ENCODE measurements at regions not wholly inside any gene's neighbourhood (a gene's known extent, or its start where the extent isn't known, plus 50 kb on each side); places are given as distances from the start of the nearest gene placed in this dataset.

- DNase-seq (ENCODE audit: low read depth in 2 of 2): no peak
Measured at GRCh38 chr10:57023626-57024025, 662.6 kb upstream of the ZWINT start.

GRCh38 chr10:57018452-57018851 is 657.4 kb upstream of the ZWINT start:
- no peak for DNase-seq (ENCODE audit: low read depth in 2 of 2)

DNA sequence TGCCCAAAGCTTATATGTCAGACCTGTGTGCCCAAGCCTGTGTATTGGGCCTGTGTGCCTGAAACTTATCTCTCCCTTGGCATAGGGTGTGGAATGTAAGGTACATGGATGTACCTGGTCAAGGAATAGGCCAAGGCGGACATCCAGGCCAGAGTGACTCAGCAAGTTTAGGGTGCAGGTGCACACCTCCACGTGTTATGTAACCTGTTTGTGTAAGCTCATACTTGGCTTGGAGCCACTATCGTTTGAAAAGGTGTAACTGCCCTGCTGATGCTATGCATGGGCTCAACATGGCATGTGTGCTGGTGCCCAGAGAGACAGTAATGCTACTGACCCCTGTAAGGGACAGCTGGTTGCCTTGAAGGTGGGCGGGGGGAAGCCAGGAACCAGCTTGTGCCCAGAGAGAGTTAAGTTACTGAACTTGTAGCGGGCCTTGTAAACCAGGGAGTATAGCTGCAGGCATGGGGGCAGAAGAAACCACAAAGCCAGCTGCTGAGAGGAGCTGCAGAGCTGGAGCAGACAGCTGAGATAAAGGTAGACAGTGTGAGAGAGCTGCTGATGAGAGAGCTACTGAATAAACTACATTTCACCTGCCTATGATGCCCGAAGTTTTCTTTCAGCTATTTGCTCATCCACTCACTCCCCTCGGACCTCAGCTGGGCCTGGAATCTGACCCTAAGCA is 656.4 kb upstream of the ZWINT start:
- no peak for DNase-seq (ENCODE audit: low read depth in 2 of 2)

GRCh38 chr10:57015595-57016318 is 654.7 kb upstream of the ZWINT start:
- no peak for DNase-seq (ENCODE audit: low read depth in 2 of 2)

DNA sequence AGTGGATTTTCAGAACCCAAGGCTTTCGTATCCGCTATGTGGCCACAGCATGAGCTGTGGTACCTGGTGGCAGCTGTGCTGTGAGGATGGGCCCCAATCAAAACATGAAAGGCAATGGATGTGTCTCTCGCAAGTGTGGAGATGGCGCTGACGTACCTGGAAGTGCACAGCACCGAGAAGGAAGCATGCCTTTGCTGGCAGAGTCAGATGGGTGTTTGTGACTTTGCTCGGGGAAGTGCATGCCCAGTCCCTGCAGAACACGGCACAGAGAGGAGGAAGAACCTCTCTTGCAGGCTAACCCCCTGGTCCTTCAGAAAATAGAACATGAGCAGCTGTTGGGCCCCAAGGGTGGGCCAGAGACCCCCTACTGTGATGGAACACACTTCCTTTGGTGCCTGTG is 654.1 kb upstream of the ZWINT start:
- DNase-seq (ENCODE audit: low read depth in 2 of 2): no peak

GRCh38 chr10:57014758-57015157 is 653.7 kb upstream of the ZWINT start:
- no peak for DNase-seq (ENCODE audit: low read depth in 2 of 2)

- DNase-seq (ENCODE audit: low read depth in 2 of 2): no peak
Measured at GRCh38 chr10:57008189-57008588, 647.1 kb upstream of the ZWINT start.

DNA sequence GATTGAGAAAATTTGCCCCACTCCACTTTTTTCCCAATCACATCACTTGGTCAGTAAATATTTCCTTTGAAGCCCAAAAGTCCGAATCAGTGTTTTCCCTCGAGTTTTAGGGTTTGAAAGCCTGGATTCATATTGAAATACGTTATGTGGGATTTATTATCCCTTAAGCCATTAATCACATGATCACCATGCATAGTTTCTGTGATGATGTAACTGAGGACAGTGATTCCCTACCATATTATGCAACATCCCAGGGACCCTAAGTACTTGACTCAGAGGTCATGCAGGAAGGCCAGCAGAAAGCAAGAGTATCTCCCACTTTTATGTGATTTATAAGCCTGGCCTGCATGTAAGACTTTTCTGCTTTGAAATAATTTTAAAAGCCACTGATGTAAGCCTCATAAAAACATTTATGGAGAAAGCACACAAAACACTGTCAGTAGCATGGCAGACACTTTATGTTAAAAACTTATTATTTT is 630.6 kb upstream of the ZWINT start:
- DNase-seq (ENCODE audit: low read depth in 2 of 2): no peak

- DNase-seq (ENCODE audit: low read depth in 2 of 2): no peak
Measured at GRCh38 chr10:56975513-56975912, 614.5 kb upstream of the ZWINT start.

GRCh38 chr10:56973766-56974165 is 612.7 kb upstream of the ZWINT start:
- no peak for DNase-seq (ENCODE audit: low read depth in 2 of 2)

DNA sequence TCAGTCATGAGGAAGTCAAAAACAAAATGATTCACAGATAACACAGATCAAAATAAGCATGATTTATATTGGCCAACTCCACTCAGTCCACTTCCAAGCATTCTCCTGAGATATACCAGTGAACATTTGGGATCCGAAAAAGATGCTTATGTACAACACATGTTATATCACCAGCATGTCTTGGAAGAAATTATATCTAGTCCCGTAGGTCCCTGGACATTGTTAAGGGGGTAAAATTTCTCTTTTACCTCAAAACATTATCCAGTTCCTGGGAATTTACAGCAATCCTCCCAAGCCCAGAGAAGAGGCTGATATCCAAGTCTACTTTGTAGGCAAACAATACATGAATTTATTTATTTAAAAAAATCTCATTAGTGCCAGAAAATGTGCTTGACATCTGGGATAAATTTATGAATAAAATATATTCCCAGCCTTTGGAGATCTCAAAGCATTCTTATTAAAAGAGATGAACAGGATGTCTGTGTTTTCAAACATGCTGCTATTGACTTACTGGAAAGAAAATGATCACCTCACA is 582.2 kb upstream of the ZWINT start:
- DNase-seq (ENCODE audit: low read depth in 2 of 2): no peak

DNA sequence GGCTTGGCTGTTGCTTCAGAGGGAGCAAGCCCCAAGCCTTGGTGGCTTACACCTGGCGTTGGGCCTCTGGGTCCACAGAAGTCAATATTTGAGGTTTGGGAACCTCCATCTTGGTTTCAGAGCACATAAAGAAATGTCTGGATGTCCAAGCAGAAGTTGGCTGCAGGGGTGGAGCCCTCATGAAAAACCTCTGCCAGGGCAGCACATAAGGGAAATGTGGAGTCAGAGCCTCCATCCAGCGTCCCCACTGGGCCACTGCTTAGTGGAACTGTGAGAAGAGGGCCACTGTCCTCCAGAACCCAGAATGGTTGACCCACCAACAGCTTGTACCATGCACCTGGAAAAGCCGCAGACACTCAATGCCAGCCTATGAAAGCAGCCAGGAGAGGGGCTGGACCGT is 573.5 kb upstream of the ZWINT start:
- no peak for DNase-seq (ENCODE audit: low read depth in 2 of 2)

DNA sequence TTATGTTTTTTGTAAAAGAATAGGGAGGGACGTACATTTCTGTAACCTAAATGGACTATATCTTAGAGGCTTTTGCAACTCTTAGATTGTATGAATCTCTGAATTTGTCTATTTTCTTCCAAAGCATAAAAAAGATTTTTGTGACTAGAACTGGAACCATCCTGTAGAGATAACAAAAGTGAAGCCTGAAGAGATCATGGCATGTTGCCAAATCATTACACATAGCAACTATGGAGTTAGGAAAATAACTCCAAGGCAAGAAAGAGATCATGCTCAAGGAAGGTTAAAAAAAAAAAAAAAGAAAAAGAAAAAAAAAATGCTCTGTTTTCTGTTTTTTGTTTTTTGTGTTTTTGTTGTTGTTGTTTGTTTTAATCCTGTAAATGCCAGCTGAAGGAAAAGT is 567.7 kb upstream of the ZWINT start:
- no peak for DNase-seq (ENCODE audit: low read depth in 2 of 2)

GRCh38 chr10:56927701-56928100 is 566.6 kb upstream of the ZWINT start:
- no peak for DNase-seq (ENCODE audit: low read depth in 2 of 2)

DNA sequence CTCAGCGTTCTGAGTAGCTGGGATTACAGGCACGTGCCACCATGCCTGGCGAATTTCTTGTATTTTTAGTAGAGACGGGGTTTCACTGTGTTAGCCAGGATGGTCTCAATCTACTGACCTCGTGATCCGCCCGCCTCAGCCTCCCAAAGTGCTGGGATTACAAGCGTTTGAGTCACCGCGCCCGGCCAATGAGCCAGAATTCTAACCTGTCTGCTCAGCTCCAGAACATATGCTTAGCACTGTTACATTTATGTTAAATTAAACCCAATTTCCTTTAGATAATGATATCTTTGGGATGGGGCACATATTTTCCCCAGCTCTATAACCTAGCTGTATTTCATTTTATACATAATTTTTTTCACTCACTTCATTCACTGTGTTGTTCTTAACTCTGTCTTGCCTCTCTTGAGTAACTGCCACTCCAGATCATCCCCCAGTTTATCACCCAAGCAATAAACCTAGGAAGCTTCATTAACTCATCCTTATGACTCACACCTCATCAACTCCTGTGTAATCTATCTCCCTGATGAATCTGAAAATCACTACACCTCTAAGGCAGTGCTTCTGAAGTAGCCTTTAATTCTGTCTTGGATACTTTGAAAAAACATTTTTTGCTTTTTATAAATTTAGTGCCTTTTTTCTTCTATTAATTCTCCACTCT is 559.7 kb upstream of the ZWINT start:
- DNase-seq (ENCODE audit: low read depth in 2 of 2): no peak

DNA sequence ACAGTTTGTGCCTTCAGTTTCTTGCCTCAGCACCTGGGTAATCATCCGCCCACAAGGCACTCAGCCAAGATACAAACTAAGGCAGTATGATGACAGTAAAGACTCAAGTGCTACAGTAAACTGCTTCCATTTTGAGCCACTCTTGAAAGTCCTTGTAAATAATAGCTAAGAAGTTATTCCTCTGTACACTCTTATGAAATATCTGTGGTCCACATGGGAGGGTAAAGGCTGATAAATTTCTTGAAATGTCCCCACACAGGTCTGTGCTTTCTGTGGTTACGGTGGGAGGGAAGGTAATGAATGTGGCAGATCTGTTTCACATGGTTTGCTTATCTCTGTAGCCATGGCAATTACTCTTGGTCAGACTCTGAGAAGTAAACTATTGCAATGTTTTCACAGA is 551.0 kb upstream of the ZWINT start:
- DNase-seq (ENCODE audit: low read depth in 2 of 2): no peak

DNA sequence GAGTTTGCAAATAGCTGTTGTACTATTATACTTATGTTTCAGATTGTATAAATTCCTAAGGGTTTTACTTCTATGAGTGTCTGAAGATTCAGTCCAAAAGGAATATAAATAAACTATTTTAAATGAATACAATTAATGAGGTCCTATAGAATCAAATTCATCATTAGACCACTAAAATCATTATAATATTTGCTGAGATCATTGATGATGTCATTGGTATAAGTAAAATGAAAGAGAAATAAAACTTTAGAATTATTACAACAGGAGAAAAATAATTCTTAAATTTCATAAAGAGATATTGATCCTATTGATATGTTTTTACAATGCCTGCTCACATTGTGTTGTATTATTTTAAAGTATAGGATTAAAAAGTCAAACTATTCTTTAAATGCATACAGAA is 544.0 kb upstream of the ZWINT start:
- DNase-seq (ENCODE audit: low read depth in 2 of 2): no peak

GRCh38 chr10:56902554-56902953 is 541.5 kb upstream of the ZWINT start:
- DNase-seq (ENCODE audit: low read depth in 2 of 2): no peak

DNA sequence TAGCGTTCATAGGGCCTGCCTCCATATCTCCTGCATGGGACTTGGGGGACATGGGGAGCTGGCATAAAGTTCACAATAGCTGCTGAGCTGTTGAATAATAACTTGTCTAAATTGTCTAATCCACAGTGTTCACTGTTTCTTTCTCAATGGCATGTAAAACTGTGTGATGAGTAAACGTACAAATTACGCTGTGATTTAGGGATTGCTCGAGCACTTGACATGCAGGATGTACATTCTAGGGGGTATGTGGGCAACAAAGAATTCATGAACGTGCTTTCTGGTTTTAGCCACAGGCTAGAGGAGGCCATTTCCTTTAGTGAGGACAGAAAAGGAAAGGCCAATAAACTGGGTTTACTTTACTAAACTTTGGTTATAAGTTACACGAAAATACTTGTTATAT is 534.2 kb upstream of the ZWINT start:
- no peak for DNase-seq (ENCODE audit: low read depth in 2 of 2)

- no peak for DNase-seq (ENCODE audit: low read depth in 2 of 2)
Measured at GRCh38 chr10:56881218-56881617, 520.2 kb upstream of the ZWINT start.

GRCh38 chr10:56880606-56881005 is 519.5 kb upstream of the ZWINT start:
- no peak for DNase-seq (ENCODE audit: low read depth in 2 of 2)

- DNase-seq (ENCODE audit: low read depth in 2 of 2): no peak
Measured at GRCh38 chr10:56874950-56875349, 513.9 kb upstream of the ZWINT start.
